ENCODE measurements at regions not wholly inside any gene's neighbourhood (a gene's known extent, or its start where the extent isn't known, plus 50 kb on each side); places are given as distances from the start of the nearest gene placed in this dataset.

GRCh38 chr9:28249424-28249823 lies 676.1 kb upstream of the C9orf72 start:
- Histone ChIP-seq H3K36me3 (ENCODE audit: control insufficient read depth, insufficient read depth, low read length) (no peaks in the 10 kb centered on the region), H3K27me3 (ENCODE audit: control insufficient read depth, insufficient read depth, low read length) (no peaks in the 10 kb centered on the region), H3K4me3 (ENCODE audit: low read depth, low read length) (no peak overlapping the region)
- TF ChIP-seq CTCF (IDR thresholded peaks at IDR 0.05; ENCODE audit: insufficient read depth, low read length, poor library complexity, severe bottlenecking): no peak
- DNase-seq (ENCODE audit: low read depth): no peak

GRCh38 chr9:28255174-28255573 lies 681.9 kb upstream of the C9orf72 start:
- Histone ChIP-seq H3K27me3 (ENCODE audit: control insufficient read depth, insufficient read depth, low read length) (no peaks in the 10 kb centered on the region), H3K36me3 (ENCODE audit: control insufficient read depth, insufficient read depth, low read length) (no peaks in the 10 kb centered on the region), H3K4me3 (ENCODE audit: low read depth, low read length) (no peak overlapping the region)
- no peak for TF ChIP-seq CTCF (IDR thresholded peaks at IDR 0.05; ENCODE audit: insufficient read depth, low read length, poor library complexity, severe bottlenecking)
- no peak for DNase-seq (ENCODE audit: low read depth)

- TF ChIP-seq CTCF (IDR thresholded peaks at IDR 0.05; ENCODE audit: insufficient read depth, low read length, poor library complexity, severe bottlenecking): no peak
- H3K36me3 ChIP-seq (ENCODE audit: control insufficient read depth, insufficient read depth, low read length): no peaks in the 10 kb centered on the region
- no peak for DNase-seq (ENCODE audit: low read depth)
- H3K27me3 ChIP-seq (ENCODE audit: control insufficient read depth, insufficient read depth, low read length): no peaks in the 10 kb centered on the region
- H3K4me3 ChIP-seq (ENCODE audit: low read depth, low read length): no peak overlapping the region
Observed at GRCh38 chr9:28260330-28260729, 687.0 kb upstream of the C9orf72 start.

GRCh38 chr9:28264368-28264767 lies 691.1 kb upstream of the C9orf72 start:
- Histone ChIP-seq H3K4me3 (ENCODE audit: low read depth, low read length) (no peak overlapping the region), H3K27me3 (ENCODE audit: control insufficient read depth, insufficient read depth, low read length) (no peaks in the 10 kb centered on the region), H3K36me3 (ENCODE audit: control insufficient read depth, insufficient read depth, low read length) (no peaks in the 10 kb centered on the region)
- TF ChIP-seq CTCF (IDR thresholded peaks at IDR 0.05; ENCODE audit: insufficient read depth, low read length, poor library complexity, severe bottlenecking): no peak
- no peak for DNase-seq (ENCODE audit: low read depth)

- no peaks in the 10 kb centered on the region for H3K27me3 ChIP-seq (ENCODE audit: control insufficient read depth, insufficient read depth, low read length)
- H3K4me3 ChIP-seq (ENCODE audit: low read depth, low read length): no peak overlapping the region
- H3K36me3 ChIP-seq (ENCODE audit: control insufficient read depth, insufficient read depth, low read length): no peaks in the 10 kb centered on the region
- no peak for TF ChIP-seq CTCF (IDR thresholded peaks at IDR 0.05; ENCODE audit: insufficient read depth, low read length, poor library complexity, severe bottlenecking)
- no peak for DNase-seq (ENCODE audit: low read depth)
Observed at GRCh38 chr9:28267351-28267750, 694.1 kb upstream of the C9orf72 start.

- no peaks in the 10 kb centered on the region for H3K36me3 ChIP-seq (ENCODE audit: control insufficient read depth, insufficient read depth, low read length)
- DNase-seq (ENCODE audit: low read depth): no peak
- no peak overlapping the region for H3K4me3 ChIP-seq (ENCODE audit: low read depth, low read length)
- no peaks in the 10 kb centered on the region for H3K27me3 ChIP-seq (ENCODE audit: control insufficient read depth, insufficient read depth, low read length)
- TF ChIP-seq CTCF (IDR thresholded peaks at IDR 0.05; ENCODE audit: insufficient read depth, low read length, poor library complexity, severe bottlenecking): no peak
Observed at GRCh38 chr9:28270156-28270555, 696.9 kb upstream of the C9orf72 start.

Measured in kidney epithelial cell (primary cell).